WERI-Rb-1 (cell line): ENCODE measurements at regions not wholly inside any gene's neighbourhood (a gene's known extent, or its start where the extent isn't known, plus 50 kb on each side); places are given as distances from the start of the nearest gene placed in this dataset.
"Not testable (repeated sequence)": the region's sequence is repeated elsewhere in the genome, so short reads cannot be mapped to it uniquely, and the experiment has no call there.

Source experiments
- DNase-seq: peaks from one replicate; pipeline ENCODE4 v3.0.0-alpha.2; 2020
- H3K27ac ChIP-seq: fragments of 250-450 bp; sonication (Bioruptor Pico); 2 replicates; pipeline ENCODE4 v1.5.1; 2020; ENCODE audit warnings: mild to moderate bottlenecking, moderate library complexity
- H3K27me3 ChIP-seq: fragments of 250-450 bp; sonication (Bioruptor Pico); 2 replicates; pipeline ENCODE4 v1.5.1; 2021; ENCODE audit warnings: mild to moderate bottlenecking, low read depth, moderate library complexity; ENCODE audit not compliant: insufficient read depth, severe bottlenecking
- H3K36me3 ChIP-seq: fragments of 250-450 bp; sonication (Bioruptor Pico); 2 replicates; pipeline ENCODE4 v1.5.1; 2020; ENCODE audit warnings: mild to moderate bottlenecking, moderate library complexity
- H3K4me3 ChIP-seq: 2 replicates; pipeline ENCODE4 v1.5.1; 2011; ENCODE audit warnings: low read depth, mild to moderate bottlenecking, control low read depth, low read length
- H3K9me3 ChIP-seq: fragments of 250-450 bp; sonication (Bioruptor Pico); 2 replicates; pipeline ENCODE4 v1.5.1; 2021; ENCODE audit warnings: mild to moderate bottlenecking, moderate library complexity; ENCODE audit not compliant: severe bottlenecking

DNA sequence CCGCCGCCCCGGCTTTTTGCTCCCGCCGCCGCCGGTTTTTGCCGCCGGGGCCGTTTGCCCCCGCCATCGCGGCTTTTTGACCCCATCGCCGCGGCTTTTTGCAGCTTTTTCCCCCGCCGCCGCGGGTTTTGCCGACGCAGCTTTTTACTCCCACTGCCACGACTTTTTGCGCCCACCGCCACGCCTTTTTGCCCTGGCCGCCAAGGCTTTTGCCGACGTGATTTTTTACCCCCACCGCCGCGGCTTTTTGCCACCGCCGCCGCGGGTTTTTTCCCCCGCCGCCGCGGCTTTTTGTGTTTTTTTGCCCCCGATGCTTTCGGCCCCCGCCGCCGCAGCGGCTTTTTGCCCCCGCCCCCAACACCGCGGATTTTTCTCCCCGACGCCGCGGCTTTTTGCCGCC, 5001.9 kb upstream of the OR11H1 start:
- H3K9me3 ChIP-seq, H3K27ac ChIP-seq, DNase-seq, H3K4me3 ChIP-seq, H3K27me3 ChIP-seq, H3K36me3 ChIP-seq: not testable (repeated sequence)

DNA sequence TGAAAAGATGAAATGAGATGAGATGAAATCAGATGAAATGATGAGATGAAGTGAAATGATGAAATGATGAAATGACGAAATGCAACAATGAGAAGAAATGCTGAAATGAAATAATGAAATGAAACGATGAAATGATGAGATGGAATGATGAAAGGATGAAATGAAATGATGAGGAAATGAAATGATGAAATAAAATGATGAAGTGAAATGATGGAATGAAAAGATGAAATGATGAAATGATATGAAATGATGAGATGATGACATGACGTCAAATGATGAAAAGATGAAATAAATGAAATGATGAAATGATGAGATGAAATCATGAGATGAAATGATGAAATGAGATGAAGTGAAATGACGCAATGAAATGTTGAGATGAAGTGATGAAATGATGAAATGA, 4996.9 kb upstream of the OR11H1 start:
- not testable (repeated sequence) for H3K9me3 ChIP-seq, H3K27ac ChIP-seq, H3K4me3 ChIP-seq, H3K27me3 ChIP-seq, H3K36me3 ChIP-seq, DNase-seq

DNA sequence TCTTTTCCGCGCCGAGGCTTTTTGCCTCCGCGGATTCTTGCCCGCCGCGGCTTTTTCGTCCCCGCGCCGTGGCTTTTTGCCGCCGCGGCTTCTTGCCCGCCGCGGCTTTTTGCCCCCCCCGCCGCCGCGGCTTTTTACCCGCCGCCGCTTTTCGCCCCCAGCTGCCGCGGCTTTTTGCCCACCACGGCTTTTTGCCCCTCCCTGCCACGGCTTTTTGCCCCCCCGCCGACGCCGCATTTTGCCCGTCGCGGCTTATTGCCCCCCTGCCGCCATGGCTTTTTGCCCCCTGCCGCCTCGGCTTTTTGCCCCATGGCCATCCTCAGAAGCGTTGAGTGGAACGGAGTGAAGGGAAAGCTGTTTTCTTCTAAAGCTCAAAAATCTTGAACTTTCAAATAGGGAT, 4955.5 kb upstream of the OR11H1 start:
- not testable (repeated sequence) for H3K9me3 ChIP-seq

DNA sequence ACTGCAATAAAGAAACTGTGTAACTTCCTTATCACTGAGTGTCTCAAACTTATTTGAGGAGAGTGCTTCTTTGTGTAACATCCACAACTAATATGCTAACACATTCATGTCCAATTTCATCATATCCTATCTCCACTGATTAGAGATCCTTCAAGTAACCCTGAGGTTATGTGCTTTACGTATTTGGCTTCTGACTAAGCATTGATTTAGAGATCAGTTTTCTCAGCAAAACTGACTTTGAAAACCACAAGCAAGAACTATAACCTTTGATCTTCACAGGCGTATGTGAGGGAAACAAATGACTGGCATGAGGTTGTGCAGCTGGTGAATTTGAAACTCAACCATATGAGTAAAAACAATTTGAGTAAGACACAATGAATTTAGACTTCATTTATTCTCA, 4926.9 kb upstream of the OR11H1 start:
- H3K27me3 ChIP-seq, H3K27ac ChIP-seq, H3K4me3 ChIP-seq, H3K36me3 ChIP-seq, H3K9me3 ChIP-seq, DNase-seq: not testable (repeated sequence)

More for the DNA sequence above, 4955.5 kb upstream of the OR11H1 start:
- not testable (repeated sequence) for DNase-seq, H3K27me3 ChIP-seq, H3K27ac ChIP-seq, H3K36me3 ChIP-seq, H3K4me3 ChIP-seq

DNA sequence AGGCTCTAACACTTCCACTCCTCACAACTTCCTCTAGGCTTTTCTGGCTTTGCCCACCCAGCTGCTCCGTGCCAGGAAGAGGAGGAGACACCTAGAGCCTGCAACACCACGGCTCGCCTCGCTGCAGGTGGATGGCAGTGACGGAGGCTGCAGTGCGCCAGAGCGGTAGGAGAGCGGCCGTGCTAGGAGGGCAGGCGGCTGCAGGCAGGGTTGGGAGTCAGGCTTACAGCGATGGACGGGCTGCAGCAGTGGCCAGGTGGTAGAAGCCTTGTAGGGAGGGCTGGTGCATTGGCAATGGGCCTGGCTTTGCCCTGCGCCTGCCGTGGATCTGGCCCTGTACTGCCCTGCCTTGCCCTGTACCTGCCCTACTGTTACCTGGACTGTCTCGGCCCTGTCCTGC, 4896.0 kb upstream of the OR11H1 start:
- H3K36me3 ChIP-seq, H3K4me3 ChIP-seq, H3K27me3 ChIP-seq, H3K27ac ChIP-seq, H3K9me3 ChIP-seq, DNase-seq: not testable (repeated sequence)

DNA sequence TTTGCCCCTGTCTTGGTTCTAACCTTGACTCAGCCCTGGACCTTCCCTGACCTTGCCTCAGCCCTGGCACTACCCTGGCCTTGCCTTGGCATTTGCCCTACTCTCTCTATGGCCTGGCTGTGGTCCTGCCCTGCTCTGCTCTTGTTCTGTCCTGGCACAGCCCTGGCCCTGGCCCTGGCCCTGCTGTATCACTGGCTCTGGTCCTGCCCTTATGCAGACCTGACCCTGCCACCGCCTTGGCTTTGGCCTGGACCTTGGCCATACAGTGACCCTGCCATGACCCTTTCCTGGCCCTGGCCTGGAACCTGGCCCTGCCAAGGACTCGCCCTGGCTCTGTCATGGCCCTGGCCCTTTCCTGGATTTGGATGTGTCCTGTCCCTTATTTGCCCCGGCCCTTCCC, 4892.7 kb upstream of the OR11H1 start:
- H3K4me3 ChIP-seq, H3K9me3 ChIP-seq, H3K36me3 ChIP-seq, H3K27me3 ChIP-seq, DNase-seq, H3K27ac ChIP-seq: not testable (repeated sequence)

DNA sequence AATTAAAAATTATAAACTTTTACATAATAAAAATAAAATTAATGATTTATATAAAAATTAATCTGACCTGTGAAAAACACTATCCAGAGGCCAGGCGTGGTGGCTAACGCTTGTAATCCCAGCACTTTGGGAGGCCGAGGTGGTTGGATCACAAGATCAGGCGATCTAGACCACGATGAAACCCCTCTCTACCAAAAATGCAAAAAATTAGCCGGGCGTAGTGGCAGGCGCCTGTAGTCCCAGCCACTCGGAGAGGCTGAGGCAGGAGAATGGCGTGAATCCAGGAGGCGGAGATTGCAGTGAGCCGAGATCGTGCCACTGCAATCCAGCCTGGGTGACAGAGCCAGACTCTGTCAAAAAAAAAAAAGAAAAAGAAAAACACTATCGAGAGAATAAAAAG, 4865.2 kb upstream of the OR11H1 start:
- not testable (repeated sequence) for H3K4me3 ChIP-seq, H3K36me3 ChIP-seq, H3K27me3 ChIP-seq, H3K9me3 ChIP-seq, DNase-seq, H3K27ac ChIP-seq

DNA sequence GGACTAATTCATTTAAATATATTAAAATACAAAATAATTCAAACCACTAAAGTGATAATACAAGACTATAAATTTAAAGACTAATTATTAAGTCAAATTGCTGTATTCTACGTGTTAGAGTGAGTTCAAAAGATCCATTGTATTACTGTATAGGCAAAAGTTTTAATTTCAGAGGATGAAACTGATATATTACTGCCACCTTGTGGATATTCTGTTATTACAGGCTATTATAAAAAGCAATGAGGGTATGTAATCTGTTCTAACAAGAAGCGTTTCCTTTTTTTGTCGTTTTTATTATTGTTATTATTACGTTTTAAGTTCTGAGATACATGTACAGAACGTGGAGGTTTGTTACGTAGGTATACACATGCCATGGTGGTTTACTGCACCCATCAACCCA, 4854.9 kb upstream of the OR11H1 start:
- not testable (repeated sequence) for H3K27ac ChIP-seq

DNA sequence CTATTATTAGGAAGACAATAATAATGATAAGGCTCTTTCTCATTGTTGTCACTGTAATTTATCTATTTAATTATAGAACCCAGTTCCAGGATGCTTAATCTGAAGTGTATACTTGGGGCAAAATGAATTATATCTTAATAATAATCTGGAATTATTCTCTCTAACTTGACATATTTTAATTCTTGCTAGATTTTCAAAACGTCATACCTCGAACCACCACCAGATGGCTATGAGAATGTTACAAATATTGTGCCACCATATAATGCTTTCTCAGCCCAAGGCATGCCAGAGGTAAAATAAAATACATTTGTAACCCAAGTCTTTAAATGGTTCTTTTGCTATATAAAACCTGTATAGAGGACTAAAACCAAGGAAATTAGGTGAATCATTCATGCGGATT, 4849.3 kb upstream of the OR11H1 start:
- not testable (repeated sequence) for H3K27me3 ChIP-seq, DNase-seq, H3K9me3 ChIP-seq, H3K36me3 ChIP-seq, H3K4me3 ChIP-seq, H3K27ac ChIP-seq

More for the DNA sequence above, 4854.9 kb upstream of the OR11H1 start:
- DNase-seq, H3K4me3 ChIP-seq, H3K36me3 ChIP-seq, H3K9me3 ChIP-seq, H3K27me3 ChIP-seq: not testable (repeated sequence)

DNA sequence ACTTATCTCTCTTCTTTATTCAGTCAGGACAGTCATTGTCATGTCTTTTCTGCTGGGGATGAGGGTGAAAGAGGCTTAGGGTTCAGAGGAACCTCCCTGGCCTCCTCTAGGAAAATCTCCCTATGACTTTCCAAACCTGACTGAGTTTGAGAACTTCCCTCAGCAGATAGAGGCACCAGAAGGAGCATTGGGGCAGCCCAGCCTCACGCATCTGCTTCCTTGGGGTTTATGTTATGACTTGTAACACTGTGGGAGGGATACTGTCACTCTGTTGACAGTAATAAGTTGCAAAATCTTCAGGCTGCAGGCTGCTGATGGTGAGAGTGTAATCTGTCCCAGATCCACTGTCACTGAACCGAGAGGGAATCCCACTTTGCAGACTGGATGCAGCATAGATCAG, 4842.6 kb upstream of the OR11H1 start:
- H3K27me3 ChIP-seq, DNase-seq, H3K27ac ChIP-seq, H3K9me3 ChIP-seq, H3K36me3 ChIP-seq, H3K4me3 ChIP-seq: not testable (repeated sequence)

DNA sequence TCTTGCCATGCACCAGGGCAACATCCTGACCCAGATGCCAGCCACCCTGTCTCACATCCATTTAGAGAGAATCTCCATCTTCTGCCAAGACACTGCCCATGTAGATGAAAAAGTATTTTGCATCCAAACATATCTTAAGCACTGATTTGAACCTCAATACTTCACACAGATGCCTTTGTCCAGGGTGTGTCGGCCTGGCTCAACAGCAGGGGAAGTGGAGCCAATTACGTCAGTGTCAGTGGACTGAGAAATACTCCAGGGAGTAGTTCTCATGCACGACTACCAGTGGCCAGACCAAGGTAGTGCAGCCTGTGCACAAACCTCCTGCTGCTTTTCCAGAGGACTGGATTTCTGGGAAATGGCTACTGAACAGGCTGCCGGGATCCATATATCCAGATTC, 4840.7 kb upstream of the OR11H1 start:
- H3K9me3 ChIP-seq, H3K27me3 ChIP-seq, H3K4me3 ChIP-seq, H3K27ac ChIP-seq, H3K36me3 ChIP-seq: not testable (repeated sequence)
- DNase-seq, result peak; percentile 36

DNA sequence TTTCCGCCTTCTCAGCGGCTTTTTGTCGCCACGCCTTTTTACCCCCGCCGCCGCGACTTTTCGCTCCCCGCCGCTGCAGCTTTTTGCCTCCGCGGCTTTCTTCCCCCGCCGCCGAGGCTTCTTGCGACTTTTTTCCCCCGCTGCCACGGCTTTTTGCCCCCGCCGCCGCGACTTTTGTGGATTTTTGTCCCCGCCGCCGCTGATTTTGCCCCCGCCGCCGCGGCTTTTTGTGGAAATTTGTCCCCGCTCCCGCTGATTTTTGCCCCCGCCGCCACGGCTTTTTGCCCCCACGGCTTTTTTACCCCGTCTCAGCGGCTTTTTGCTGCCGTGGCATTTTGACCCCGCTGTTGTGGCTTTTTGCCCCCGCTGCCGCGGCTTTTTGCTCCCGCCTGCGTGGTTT, 4829.2 kb upstream of the OR11H1 start:
- H3K4me3 ChIP-seq, H3K9me3 ChIP-seq, H3K27ac ChIP-seq, H3K36me3 ChIP-seq, H3K27me3 ChIP-seq, DNase-seq: not testable (repeated sequence)

DNA sequence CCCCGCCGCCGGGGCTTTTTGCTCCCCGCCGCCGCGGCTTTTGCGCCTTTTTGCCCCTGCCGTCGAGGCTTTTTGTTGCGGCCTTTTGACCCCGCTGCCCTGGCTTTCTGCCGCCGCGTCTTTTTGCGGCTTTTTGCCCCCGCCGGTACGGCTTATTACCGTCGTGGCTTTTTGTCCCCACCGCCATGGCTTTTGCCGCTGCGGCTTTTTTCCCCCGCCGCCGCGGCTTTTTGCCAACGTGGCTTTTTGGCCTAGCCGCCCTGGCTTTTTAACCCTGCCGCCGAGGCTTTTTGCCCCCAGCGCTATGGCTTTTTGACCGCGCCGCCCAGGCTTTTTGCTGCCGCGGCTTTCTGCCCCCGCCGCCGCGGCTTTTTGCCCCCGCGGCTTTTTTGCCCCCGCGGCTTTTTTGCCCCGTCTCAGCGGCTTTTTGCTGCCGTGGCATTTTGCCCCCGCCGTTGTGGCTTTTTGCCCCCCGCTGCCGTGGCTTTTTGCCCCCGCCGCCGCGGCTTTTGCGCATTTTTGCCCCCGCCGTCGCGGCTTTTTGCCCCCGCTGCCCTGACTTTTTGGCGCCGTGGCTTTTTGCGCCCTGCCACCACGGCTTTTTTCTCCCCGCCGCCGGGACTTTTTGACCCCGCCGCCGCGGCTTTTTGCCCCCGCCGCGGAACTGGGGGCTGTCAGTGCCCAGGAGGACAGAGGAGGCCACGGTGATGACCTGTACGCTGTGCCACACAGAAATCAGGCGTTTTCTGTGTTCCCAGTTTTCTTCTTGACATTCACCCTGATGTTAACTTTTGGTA, 4828.5 kb upstream of the OR11H1 start:
- not testable (repeated sequence) for H3K27ac ChIP-seq, H3K4me3 ChIP-seq, H3K27me3 ChIP-seq

DNA sequence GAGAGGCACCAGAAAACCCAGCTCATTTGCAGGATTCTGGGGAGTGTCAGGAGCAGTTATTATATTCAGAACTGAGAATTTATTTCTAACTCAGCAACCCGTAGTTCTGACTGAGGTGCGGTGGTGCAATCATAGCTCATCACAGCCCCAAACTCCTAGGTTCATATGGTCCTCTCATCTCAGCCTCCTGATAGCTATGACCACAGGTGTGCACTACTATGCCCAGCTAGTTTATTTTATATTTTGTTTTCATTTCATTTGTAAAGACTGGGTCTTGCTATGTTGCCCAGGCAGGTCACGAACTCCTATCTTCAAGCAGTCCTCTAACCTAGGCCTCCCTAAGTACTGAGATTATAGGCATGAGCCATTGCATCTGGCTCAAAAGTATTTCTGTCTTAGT, 4819.8 kb upstream of the OR11H1 start:
- H3K9me3 ChIP-seq, H3K36me3 ChIP-seq, H3K4me3 ChIP-seq, H3K27me3 ChIP-seq, DNase-seq, H3K27ac ChIP-seq: not testable (repeated sequence)

More for the DNA sequence above, 4828.5 kb upstream of the OR11H1 start:
- DNase-seq, H3K36me3 ChIP-seq, H3K9me3 ChIP-seq: not testable (repeated sequence)

DNA sequence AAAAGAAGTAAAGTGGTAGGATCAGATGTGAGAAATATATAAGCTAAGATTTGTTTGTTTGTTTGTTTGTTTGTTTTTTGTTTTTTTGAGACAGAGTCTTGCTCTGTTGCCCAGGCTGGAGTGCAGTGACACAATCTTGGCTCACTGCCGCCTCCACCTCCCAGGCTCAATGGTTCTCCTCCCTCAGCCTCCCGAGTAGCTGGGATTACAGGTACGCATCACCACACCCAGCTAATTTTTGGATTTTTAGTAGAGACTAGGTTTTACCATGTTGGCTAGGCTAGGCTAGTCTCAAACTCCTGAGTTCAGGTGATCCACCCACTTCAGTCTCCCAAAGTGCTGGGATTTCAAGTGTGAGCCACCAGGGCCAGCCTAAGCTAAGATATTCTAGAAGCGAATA, 4817.1 kb upstream of the OR11H1 start:
- not testable (repeated sequence) for H3K9me3 ChIP-seq, H3K27ac ChIP-seq, H3K4me3 ChIP-seq, H3K27me3 ChIP-seq, H3K36me3 ChIP-seq, DNase-seq
